ENCODE measurements at regions not wholly inside any gene's neighbourhood (a gene's known extent, or its start where the extent isn't known, plus 50 kb on each side); places are given as distances from the start of the nearest gene placed in this dataset.
"Not testable (repeated sequence)": the region's sequence is repeated elsewhere in the genome, so short reads cannot be mapped to it uniquely, and the experiment has no call there.

GRCh38 chr7:81231301-81231838 lies 312.5 kb upstream of the SEMA3C start:
- TF ChIP-seq CTCF (IDR thresholded peaks at IDR 0.05; ENCODE audit: insufficient read depth, low read length, missing control alignments): no peak
- no peak overlapping the region for H3K4me3 ChIP-seq (ENCODE audit: low read depth, low read length)
- ChIA-PET CTCF (no interaction called here), POLR2A (no interaction called here)
- DNase-seq (ENCODE audit: low read depth, low spot score): no peak

- no peak for TF ChIP-seq CTCF (IDR thresholded peaks at IDR 0.05; ENCODE audit: insufficient read depth, low read length, missing control alignments)
- ChIA-PET CTCF (no interaction called here), POLR2A (no interaction called here)
- no peak overlapping the region for H3K4me3 ChIP-seq (ENCODE audit: low read depth, low read length)
- DNase-seq (ENCODE audit: low read depth, low spot score): no peak
Observed at GRCh38 chr7:81226234-81226633, 307.4 kb upstream of the SEMA3C start.

- POLR2A ChIA-PET, CTCF ChIA-PET: not testable (repeated sequence)
Observed at GRCh38 chr7:81222692-81223091, 303.8 kb upstream of the SEMA3C start.

GRCh38 chr7:81221527-81222217 lies 302.8 kb upstream of the SEMA3C start:
- TF ChIP-seq CTCF (IDR thresholded peaks at IDR 0.05; ENCODE audit: insufficient read depth, low read length, missing control alignments): no peak
- no peak overlapping the region for H3K4me3 ChIP-seq (ENCODE audit: low read depth, low read length)
- no peak for DNase-seq (ENCODE audit: low read depth, low spot score)
- ChIA-PET CTCF (no interaction called here), POLR2A (no interaction called here)

More at GRCh38 chr7:81222692-81223091, 303.8 kb upstream of the SEMA3C start:
- not testable (repeated sequence) for H3K4me3 ChIP-seq (ENCODE audit: low read depth, low read length); DNase-seq (ENCODE audit: low read depth, low spot score)

- POLR2A ChIA-PET: no interaction called here
Observed at GRCh38 chr7:81218480-81219106, 299.7 kb upstream of the SEMA3C start.

GRCh38 chr7:81213394-81213793 lies 294.5 kb upstream of the SEMA3C start:
- H3K4me3 ChIP-seq (ENCODE audit: low read depth, low read length): no peak overlapping the region
- ChIA-PET CTCF (no interaction called here), POLR2A (no interaction called here)
- TF ChIP-seq CTCF (IDR thresholded peaks at IDR 0.05; ENCODE audit: insufficient read depth, low read length, missing control alignments): no peak
- no peak for DNase-seq (ENCODE audit: low read depth, low spot score)

More at GRCh38 chr7:81218480-81219106, 299.7 kb upstream of the SEMA3C start:
- CTCF ChIA-PET: no interaction called here
- no peak for TF ChIP-seq CTCF (IDR thresholded peaks at IDR 0.05; ENCODE audit: insufficient read depth, low read length, missing control alignments)
- H3K4me3 ChIP-seq (ENCODE audit: low read depth, low read length): no peak overlapping the region
- no peak for DNase-seq (ENCODE audit: low read depth, low spot score)

All from AG04449 (cell line).